GM23338 (cell line): ENCODE measurements at regions not wholly inside any gene's neighbourhood (a gene's known extent, or its start where the extent isn't known, plus 50 kb on each side); places are given as distances from the start of the nearest gene placed in this dataset.

Experiments
- ATAC-seq: fragments of 200-7000 bp; cut with Tn5 transposase; 3 replicates; pipeline ENCODE4 v1.9.1; 2020
- DNase-seq: peaks from one replicate; pipeline ENCODE4 v3.0.0-alpha.2; 2015; ENCODE audit warnings: low spot score
- H2AFZ ChIP-seq: fragments of 200-600 bp; sonication (generic); 2 replicates; pipeline ENCODE4 v1.8.0; 2016; ENCODE audit warnings: antibody characterized with exemption, mild to moderate bottlenecking, moderate library complexity
- H3F3A ChIP-seq: fragments of 200-600 bp; sonication (generic); replicated peaks from 2 replicates; pipeline ENCODE4 v1.8.0; 2017; ENCODE audit warnings: antibody characterized with exemption, mixed run types, low read depth
- H3K27ac ChIP-seq: fragments of 200-600 bp; sonication (generic); 2 replicates; pipeline ENCODE4 v1.6.1; 2016; ENCODE audit warnings: low read depth
- H3K27me3 ChIP-seq: fragments of 200-600 bp; sonication (generic); 2 replicates; pipeline ENCODE4 v1.8.0; 2016; ENCODE audit warnings: mild to moderate bottlenecking, mixed run types, moderate library complexity; ENCODE audit not compliant: insufficient read depth
- H3K36me3 ChIP-seq: fragments of 200-600 bp; sonication (generic); 2 replicates; pipeline ENCODE4 v1.8.0; 2016; ENCODE audit warnings: mild to moderate bottlenecking; ENCODE audit not compliant: insufficient read depth
- H3K4me1 ChIP-seq: fragments of 200-600 bp; sonication (generic); 2 replicates; pipeline ENCODE4 v1.8.0; 2016; ENCODE audit warnings: mild to moderate bottlenecking, moderate library complexity; ENCODE audit not compliant: insufficient read depth
- H3K4me2 ChIP-seq: fragments of 200-600 bp; sonication (generic); 2 replicates; pipeline ENCODE4 v1.7.1; 2017; ENCODE audit warnings: mixed run types
- H3K4me3 ChIP-seq: fragments of 200-600 bp; sonication (generic); 2 replicates; pipeline ENCODE4 v1.6.1; 2016; ENCODE audit warnings: mixed run types
- H3K79me2 ChIP-seq: fragments of 200-600 bp; sonication (generic); replicated peaks from 2 replicates; pipeline ENCODE4 v1.8.0; 2017; ENCODE audit warnings: mild to moderate bottlenecking; ENCODE audit not compliant: insufficient read depth
- H3K9me2 ChIP-seq: fragments of 200-600 bp; sonication (generic); 2 replicates; pipeline ENCODE4 v1.8.0; 2017; ENCODE audit not compliant: insufficient read depth
- H4K20me1 ChIP-seq: fragments of 200-600 bp; sonication (generic); replicated peaks from 2 replicates; pipeline ENCODE4 v1.8.0; 2017; ENCODE audit warnings: mild to moderate bottlenecking; ENCODE audit not compliant: insufficient read depth
- H3K27ac Mint-ChIP-seq: 2 replicates; pipeline ENCODE4 v1.8.0; 2020; ENCODE audit warnings: inconsistent platforms, mild to moderate bottlenecking, moderate library complexity, mixed read lengths
- H3K27me3 Mint-ChIP-seq: 3 replicates; pipeline ENCODE4 v1.8.0; 2022; ENCODE audit warnings: low read depth, mild to moderate bottlenecking, moderate library complexity, mixed read lengths, inconsistent platforms; ENCODE audit not compliant: insufficient read depth, poor library complexity
- H3K36me3 Mint-ChIP-seq: 3 replicates; pipeline ENCODE4 v1.8.0; 2021; ENCODE audit warnings: low read depth, mild to moderate bottlenecking, inconsistent platforms, moderate library complexity, mixed read lengths
- H3K4me1 Mint-ChIP-seq: 3 replicates; pipeline ENCODE4 v1.8.0; 2020; ENCODE audit warnings: mild to moderate bottlenecking, inconsistent platforms, mixed read lengths
- H3K4me3 Mint-ChIP-seq: 3 replicates; pipeline ENCODE4 v1.8.0; 2021; ENCODE audit warnings: moderate library complexity, mild to moderate bottlenecking, inconsistent platforms, mixed read lengths
- H3K9me3 Mint-ChIP-seq: 3 replicates; pipeline ENCODE4 v1.8.0; 2020; ENCODE audit warnings: moderate library complexity, mild to moderate bottlenecking, inconsistent platforms, mixed read lengths
- CREB1 ChIP-seq: fragments of 250-450 bp; sonication (Bioruptor Pico); IDR thresholded peaks from 2 replicates; pipeline ENCODE4 v1.5.0; 2020; ENCODE audit warnings: low read depth, mild to moderate bottlenecking, moderate library complexity
- ETS1 ChIP-seq: IDR thresholded peaks from 2 replicates; pipeline ENCODE4 v1.6.1; 2016; ENCODE audit warnings: antibody characterized with exemption
- EZH2 ChIP-seq: fragments of 200-600 bp; sonication (generic); IDR thresholded peaks from one replicate; pipeline ENCODE4 v1.8.0; 2017; ENCODE audit warnings: antibody characterized with exemption, mild to moderate bottlenecking, low read depth; ENCODE audit not compliant: unreplicated experiment
- EZH2phosphoT487 ChIP-seq: fragments of 200-600 bp; sonication (generic); IDR thresholded peaks from one replicate; pipeline ENCODE4 v1.8.1; 2018; ENCODE audit warnings: antibody characterized with exemption; ENCODE audit not compliant: unreplicated experiment
- JUNB ChIP-seq: IDR thresholded peaks from one replicate; pipeline ENCODE4 v1.6.1; 2016; ENCODE audit warnings: antibody characterized with exemption; ENCODE audit not compliant: unreplicated experiment
- NANOG ChIP-seq: IDR thresholded peaks from 2 replicates; pipeline ENCODE4 v1.6.1; 2016; ENCODE audit warnings: antibody characterized with exemption, borderline replicate concordance
- POLR2AphosphoS5 ChIP-seq: IDR thresholded peaks from 2 replicates; pipeline ENCODE4 v1.6.1; 2016; ENCODE audit warnings: antibody characterized with exemption, low read depth
- REST ChIP-seq: IDR thresholded peaks from one replicate; pipeline ENCODE4 v1.6.1; 2018; ENCODE audit warnings: antibody characterized with exemption; ENCODE audit not compliant: unreplicated experiment
- STAT1 ChIP-seq: IDR thresholded peaks from one replicate; pipeline ENCODE4 v1.6.1; 2016; ENCODE audit warnings: antibody characterized with exemption; ENCODE audit not compliant: unreplicated experiment
- ZNF114 ChIP-seq: fragments of 250-450 bp; sonication (Bioruptor Pico); IDR thresholded peaks from 2 replicates; pipeline ENCODE4 v1.5.0; 2020; ENCODE audit warnings: mild to moderate bottlenecking, moderate library complexity
- ZNF331 ChIP-seq: fragments of 250-450 bp; sonication (Bioruptor Pico); IDR thresholded peaks from 2 replicates; pipeline ENCODE4 v1.5.0; 2020; ENCODE audit warnings: low read depth, mild to moderate bottlenecking, moderate library complexity
- ZNF462 ChIP-seq: fragments of 250-450 bp; sonication (Bioruptor Pico); IDR thresholded peaks from 2 replicates; pipeline ENCODE4 v1.5.0; 2020; ENCODE audit warnings: mild to moderate bottlenecking, moderate library complexity
- TF ChIP-seq, protein P1 (sequence below), 2 experiments: fragments of 200-600 bp in 1 of 2; sonication (generic) in 1 of 2; conservative IDR thresholded peaks; 2 replicates each; pipeline versions ENCODE4 v1.5.1 to v1.6.1; 2016 to 2017; ENCODE audit warnings: antibody characterized with exemption in 2 of 2, low read depth in 2 of 2, mild to moderate bottlenecking in 2 of 2, moderate library complexity in 1 of 2

DNA sequence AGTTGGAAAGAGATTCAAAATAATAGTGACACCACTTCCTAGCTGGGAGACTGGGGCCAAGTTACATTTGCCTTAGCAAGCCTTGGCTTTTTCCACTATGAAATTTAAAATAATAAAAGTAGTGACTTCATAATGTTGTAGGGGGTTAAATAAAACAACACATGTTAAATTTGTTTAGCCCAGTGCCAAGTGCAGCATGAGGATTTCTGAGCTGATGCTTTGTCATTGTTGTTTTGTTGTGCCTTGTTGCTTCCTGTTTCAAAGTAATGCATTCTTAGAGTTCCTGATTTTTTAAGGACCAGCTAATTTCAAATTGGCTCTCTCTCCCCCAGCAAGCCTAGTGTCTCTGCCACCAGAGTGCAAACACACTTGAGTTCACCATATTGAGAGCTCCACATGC, 270.7 kb upstream of the PAPPA start:
- peaks cover 10% of the 10 kb centered on the region for H3K4me1 ChIP-seq
- no peak for ATAC-seq
- H3K27me3 Mint-ChIP-seq, result peaks cover 7% of the 10 kb centered on the region

More for the DNA sequence above, 270.7 kb upstream of the PAPPA start:
- Mint-ChIP-seq H3K27ac (no peak overlapping the region), H3K9me3 (no peaks in the 10 kb centered on the region), H3K4me3 (no peak overlapping the region), H3K36me3 (no peaks in the 10 kb centered on the region), H3K4me1 (peaks cover 13% of the 10 kb centered on the region)
- no peaks in the 10 kb centered on the region for H3F3A ChIP-seq
- no peaks in the 10 kb centered on the region for H3K27me3 ChIP-seq
- no peaks in the 10 kb centered on the region; the same call in 1 of the 2 replicates for H3K9me2 ChIP-seq
- no peak overlapping the region for H3K4me3 ChIP-seq
- H3K79me2 ChIP-seq, result no peaks in the 10 kb centered on the region
- no peak overlapping the region for H2AFZ ChIP-seq
- TF ChIP-seq EZH2phosphoT487 (no peak), ZNF331 (CRISPR knock-in tag) (no peak), ETS1 (no peak), REST (no peak), JUNB (no peak), ZNF462 (CRISPR knock-in tag) (no peak), POLR2AphosphoS5 (no peak), NANOG (no peak), STAT1 (no peak), ZNF114 (no peak), CREB1 (CRISPR knock-in tag) (no peak), EZH2 (no peak)
- TF ChIP-seq, protein P1, sequence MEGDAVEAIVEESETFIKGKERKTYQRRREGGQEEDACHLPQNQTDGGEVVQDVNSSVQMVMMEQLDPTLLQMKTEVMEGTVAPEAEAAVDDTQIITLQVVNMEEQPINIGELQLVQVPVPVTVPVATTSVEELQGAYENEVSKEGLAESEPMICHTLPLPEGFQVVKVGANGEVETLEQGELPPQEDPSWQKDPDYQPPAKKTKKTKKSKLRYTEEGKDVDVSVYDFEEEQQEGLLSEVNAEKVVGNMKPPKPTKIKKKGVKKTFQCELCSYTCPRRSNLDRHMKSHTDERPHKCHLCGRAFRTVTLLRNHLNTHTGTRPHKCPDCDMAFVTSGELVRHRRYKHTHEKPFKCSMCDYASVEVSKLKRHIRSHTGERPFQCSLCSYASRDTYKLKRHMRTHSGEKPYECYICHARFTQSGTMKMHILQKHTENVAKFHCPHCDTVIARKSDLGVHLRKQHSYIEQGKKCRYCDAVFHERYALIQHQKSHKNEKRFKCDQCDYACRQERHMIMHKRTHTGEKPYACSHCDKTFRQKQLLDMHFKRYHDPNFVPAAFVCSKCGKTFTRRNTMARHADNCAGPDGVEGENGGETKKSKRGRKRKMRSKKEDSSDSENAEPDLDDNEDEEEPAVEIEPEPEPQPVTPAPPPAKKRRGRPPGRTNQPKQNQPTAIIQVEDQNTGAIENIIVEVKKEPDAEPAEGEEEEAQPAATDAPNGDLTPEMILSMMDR (conservative IDR thresholded peaks at IDR 0.05; ENCODE audit: low read depth in 2 of 2), result no peak
- no peak overlapping the region for H3K4me2 ChIP-seq
- no peaks in the 10 kb centered on the region for H3K36me3 ChIP-seq
- DNase-seq, result no peak
- no peak overlapping the region for H3K27ac ChIP-seq
- no peaks in the 10 kb centered on the region for H4K20me1 ChIP-seq
